ENCODE measurements at regions not wholly inside any gene's neighbourhood (a gene's known extent, or its start where the extent isn't known, plus 50 kb on each side); places are given as distances from the start of the nearest gene placed in this dataset.

DNA sequence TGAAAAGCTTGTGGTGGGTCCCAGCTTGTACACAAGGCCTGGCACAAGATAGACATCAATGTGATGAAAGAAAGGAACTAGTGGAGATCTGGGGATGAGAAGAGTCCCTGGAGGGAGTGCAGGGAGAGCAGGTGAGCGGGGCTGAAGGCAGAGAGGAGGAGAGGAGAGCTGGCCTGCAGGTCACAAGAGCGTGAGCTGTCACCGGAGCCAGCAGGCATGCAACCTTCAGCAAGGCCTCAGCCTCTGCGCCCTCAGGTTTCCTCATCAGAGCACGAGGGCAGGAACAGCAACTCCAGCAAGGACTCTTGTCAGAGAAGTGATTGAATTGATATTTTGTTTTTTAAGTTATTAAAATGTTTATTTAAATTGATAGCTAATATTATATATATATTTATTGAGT lies 188.6 kb downstream of the CXCL12 start:
- H3K27me3 ChIP-seq: no peaks in the 10 kb centered on the region
- no peak overlapping the region for H3K4me3 ChIP-seq
- H3K27ac ChIP-seq: no peak overlapping the region
- ATAC-seq (no peak), DNase-seq (no peak)
- no peaks in the 10 kb centered on the region for H3K36me3 ChIP-seq
- peaks cover 0 to 50% (median 18%) of the 10 kb centered on the region in 12 donors for H3K4me1 ChIP-seq
- WGBS, 4 donors: 98 to 99% (median 99%) methylated on average over 5 of the region's 5 CpGs
- H3K9me3 ChIP-seq: no peaks in the 10 kb centered on the region
- intact Hi-C loops (cut with DNase I): loop anchor here in 1 of 10 donors (10.0 kb wide), 1 partner anchor 188 kb away; the partner anchor contains the start of gene CXCL12
- TF ChIP-seq, protein P1, sequence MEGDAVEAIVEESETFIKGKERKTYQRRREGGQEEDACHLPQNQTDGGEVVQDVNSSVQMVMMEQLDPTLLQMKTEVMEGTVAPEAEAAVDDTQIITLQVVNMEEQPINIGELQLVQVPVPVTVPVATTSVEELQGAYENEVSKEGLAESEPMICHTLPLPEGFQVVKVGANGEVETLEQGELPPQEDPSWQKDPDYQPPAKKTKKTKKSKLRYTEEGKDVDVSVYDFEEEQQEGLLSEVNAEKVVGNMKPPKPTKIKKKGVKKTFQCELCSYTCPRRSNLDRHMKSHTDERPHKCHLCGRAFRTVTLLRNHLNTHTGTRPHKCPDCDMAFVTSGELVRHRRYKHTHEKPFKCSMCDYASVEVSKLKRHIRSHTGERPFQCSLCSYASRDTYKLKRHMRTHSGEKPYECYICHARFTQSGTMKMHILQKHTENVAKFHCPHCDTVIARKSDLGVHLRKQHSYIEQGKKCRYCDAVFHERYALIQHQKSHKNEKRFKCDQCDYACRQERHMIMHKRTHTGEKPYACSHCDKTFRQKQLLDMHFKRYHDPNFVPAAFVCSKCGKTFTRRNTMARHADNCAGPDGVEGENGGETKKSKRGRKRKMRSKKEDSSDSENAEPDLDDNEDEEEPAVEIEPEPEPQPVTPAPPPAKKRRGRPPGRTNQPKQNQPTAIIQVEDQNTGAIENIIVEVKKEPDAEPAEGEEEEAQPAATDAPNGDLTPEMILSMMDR (IDR thresholded peaks at IDR 0.05): no peak
- TF ChIP-seq POLR2A (IDR thresholded peaks at IDR 0.05): no peak

DNA sequence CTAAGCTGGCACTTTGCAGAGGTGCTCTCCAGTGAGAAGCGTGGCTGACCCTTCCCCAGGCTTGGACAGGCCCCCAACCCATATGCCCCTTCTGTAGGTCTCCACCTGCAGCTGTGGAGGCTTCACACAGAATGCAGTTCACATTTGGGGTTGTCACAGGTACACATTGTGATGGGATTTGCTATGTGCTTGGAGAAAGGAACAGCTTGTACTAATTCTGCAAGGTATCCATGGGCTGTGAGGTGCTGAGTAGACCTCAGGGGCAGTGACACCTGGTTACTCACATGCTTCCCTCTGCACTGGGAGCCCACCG lies 188.9 kb downstream of the CXCL12 start:
- WGBS, 4 donors: 88 to 100% (median 92%) methylated on average over 2 of the region's 2 CpGs
- ATAC-seq (no peak), DNase-seq (no peak)
- intact Hi-C loops (cut with DNase I): loop anchor here in 1 of 10 donors (10.0 kb wide), 1 partner anchor 189 kb away; the partner anchor contains the start of gene CXCL12
- peaks cover 0 to 50% (median 18%) of the 10 kb centered on the region in 12 donors for H3K4me1 ChIP-seq
- no peaks in the 10 kb centered on the region for H3K27me3 ChIP-seq
- H3K9me3 ChIP-seq: peaks cover 0 to 2% (median 0%) of the 10 kb centered on the region in 12 donors
- TF ChIP-seq POLR2A (IDR thresholded peaks at IDR 0.05): no peak
- TF ChIP-seq, protein P1 (IDR thresholded peaks at IDR 0.05): no peak
- peak overlapping the region in 2 of 12 donors; percentile 28 to 35 for H3K27ac ChIP-seq
- no peaks in the 10 kb centered on the region for H3K36me3 ChIP-seq
- H3K4me3 ChIP-seq: no peak overlapping the region

DNA sequence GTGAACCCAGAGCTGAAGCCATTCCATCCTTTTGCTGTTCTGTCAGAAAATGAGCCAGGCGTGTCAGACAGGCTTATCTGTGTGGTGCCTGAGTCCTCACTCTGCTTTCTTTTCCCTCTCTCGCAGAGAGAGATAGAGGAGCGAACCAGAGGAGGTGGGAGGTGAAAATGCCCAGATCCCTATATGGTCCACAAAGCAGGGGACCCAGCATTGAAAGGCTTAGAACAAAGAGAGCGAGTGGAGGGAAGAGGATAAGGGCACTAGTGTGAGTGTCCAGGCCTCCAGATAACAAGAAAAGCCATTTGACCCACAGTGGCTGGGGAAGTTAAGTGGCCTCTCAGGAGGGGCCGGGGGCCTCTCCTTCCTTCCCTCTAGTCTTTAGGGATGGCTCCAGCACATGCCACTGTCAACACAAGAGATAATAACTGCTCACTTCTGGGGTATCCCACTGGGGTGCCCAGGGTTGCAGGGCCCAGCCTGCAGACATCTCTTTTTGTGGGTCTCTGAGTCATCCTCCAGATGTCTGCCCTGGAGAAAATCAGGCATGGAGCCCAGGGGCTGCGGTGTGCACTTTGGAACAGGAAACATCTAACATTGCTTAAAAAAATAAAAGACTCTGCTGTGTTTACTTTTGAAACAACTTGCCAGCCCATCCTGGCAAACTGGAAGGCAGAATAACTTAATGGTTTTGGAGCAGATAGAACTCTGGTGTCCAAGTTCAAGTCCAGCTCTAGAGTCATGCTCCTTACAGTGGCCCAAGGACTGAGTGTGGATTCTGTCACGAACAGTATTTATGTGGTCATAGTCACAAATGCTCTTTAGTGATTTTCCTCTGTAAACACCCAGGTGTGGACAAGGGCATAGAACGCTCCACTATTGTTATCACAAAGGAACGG lies 189.5 kb downstream of the CXCL12 start:
- DNase-seq (peak; percentile 54 to 75 (median 66)), ATAC-seq (peak; percentile 33 to 86 (median 74))
- H3K27me3 ChIP-seq: no peaks in the 10 kb centered on the region
- no peak for TF ChIP-seq POLR2A (IDR thresholded peaks at IDR 0.05)
- TF ChIP-seq, protein P1 (IDR thresholded peaks at IDR 0.05): no peak
- intact Hi-C loops (cut with DNase I): loop anchor here in 1 of 10 donors (10.0 kb wide), 1 partner anchor 189 kb away; the partner anchor contains the start of gene CXCL12
- peaks cover 0 to 8% (median 0%) of the 10 kb centered on the region in 12 donors for H3K9me3 ChIP-seq
- WGBS, 4 donors: 46 to 57% (median 49%) methylated on average over 9 of the region's 9 CpGs
- peaks cover 0 to 50% (median 18%) of the 10 kb centered on the region in 12 donors for H3K4me1 ChIP-seq
- H3K4me3 ChIP-seq: no peak overlapping the region
- H3K36me3 ChIP-seq: no peaks in the 10 kb centered on the region
- H3K27ac ChIP-seq: peak overlapping the region in 4 of 12 donors; percentile 28 to 41 (median 34)

DNA sequence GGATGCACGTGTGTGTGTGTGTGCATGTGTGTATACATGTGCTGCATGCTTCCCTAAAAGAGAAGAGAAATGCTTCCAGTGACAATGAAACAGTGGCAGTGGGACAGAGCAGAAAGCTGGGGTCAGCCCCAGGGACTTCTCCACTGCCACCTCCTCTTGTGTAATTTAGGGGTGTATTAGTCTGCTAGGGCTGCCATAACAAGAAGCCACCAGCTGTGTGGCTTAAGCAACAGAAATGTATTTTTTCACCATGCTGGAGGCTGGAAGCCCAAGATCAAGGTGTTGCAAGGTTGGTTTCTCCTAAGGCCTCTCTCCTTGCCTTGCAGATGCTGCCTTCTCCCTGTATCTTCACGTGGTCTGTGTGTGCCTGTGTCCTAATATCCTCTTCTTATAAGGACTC lies 190.5 kb downstream of the CXCL12 start:
- intact Hi-C loops (cut with DNase I): loop anchor here in 1 of 10 donors (10.0 kb wide), 1 partner anchor 190 kb away; the partner anchor contains the start of gene CXCL12
- Histone ChIP-seq H3K4me1 (peaks cover 0 to 49% (median 18%) of the 10 kb centered on the region in 12 donors), H3K27ac (no peak overlapping the region), H3K9me3 (peaks cover 0 to 9% (median 0%) of the 10 kb centered on the region in 12 donors), H3K4me3 (no peak overlapping the region), H3K36me3 (no peaks in the 10 kb centered on the region), H3K27me3 (no peaks in the 10 kb centered on the region)
- WGBS, 4 donors: 91 to 100% (median 94%) methylated on average over 2 of the region's 2 CpGs
- DNase-seq: no peak
- no peak for TF ChIP-seq POLR2A (IDR thresholded peaks at IDR 0.05)
- TF ChIP-seq, protein P1 (IDR thresholded peaks at IDR 0.05): no peak
- ATAC-seq: no peak
